Activated CD8-positive, alpha-beta memory T cell treated with anti-CD3 and anti-CD28 coated beads, Interleukin-2, amount 50 U/mL, for 4 hours (primary cell): ENCODE measurements at regions not wholly inside any gene's neighbourhood (a gene's known extent, or its start where the extent isn't known, plus 50 kb on each side); places are given as distances from the start of the nearest gene placed in this dataset.
"Not testable (repeated sequence)": the region's sequence is repeated elsewhere in the genome, so short reads cannot be mapped to it uniquely, and the experiment has no call there.

Experiments
- DNase-seq: peaks from one replicate; pipeline ENCODE4 v3.0.0-alpha.2; 2020

DNA sequence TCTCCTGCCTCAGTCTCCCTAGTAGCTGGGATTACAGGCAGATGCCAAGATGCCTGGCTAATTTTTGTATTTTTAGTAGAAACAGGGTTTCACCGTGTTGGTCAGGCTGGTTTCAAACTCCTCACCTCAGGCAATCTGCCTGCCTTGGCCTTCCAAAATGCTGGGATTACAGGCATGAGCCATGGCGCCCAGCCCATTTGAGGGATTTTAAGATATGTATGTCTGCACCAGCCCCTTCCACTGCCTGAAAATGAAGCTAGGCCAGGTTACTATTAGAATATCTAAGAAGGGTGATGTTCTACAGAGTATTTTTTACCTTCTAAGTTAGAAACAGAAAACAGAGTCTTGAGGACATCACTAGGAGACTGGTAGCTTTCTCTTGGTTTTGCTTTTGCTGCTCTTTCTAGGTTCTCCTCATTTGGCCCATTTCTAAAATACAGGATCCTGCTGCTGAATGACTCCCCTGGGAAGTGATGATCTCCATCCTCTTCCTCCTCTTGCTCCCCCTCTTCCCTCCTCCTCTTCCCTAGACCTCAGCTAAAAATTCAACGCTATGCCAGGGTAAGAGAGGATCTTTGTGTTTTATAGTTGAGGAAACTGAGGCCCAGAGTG lies 118.5 kb downstream of the MYCN start:
- no peak for DNase-seq

DNA sequence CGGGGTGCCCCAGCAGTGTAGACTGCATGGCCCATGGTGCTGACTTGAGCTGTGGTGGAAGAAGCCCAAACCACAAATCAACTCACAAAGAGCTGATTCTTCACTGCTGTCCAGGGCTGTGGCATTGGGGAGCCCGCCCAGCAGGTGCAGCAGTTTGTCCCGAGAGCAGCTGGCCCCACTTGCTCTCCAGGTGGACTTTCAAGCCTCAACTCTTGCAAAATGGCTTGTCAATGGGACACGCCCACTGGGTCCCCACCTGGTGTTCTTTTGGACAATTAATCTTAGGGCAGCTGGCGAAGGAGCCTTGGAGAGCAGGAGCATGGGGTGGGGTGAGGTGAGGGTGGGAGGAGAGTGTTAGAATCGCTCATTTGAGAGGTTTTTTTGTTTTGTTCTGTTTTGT lies 117.9 kb downstream of the MYCN start:
- no peak for DNase-seq

GRCh38 chr2:16057661-16058060 lies 117.3 kb downstream of the MYCN start:
- DNase-seq: no peak

DNA sequence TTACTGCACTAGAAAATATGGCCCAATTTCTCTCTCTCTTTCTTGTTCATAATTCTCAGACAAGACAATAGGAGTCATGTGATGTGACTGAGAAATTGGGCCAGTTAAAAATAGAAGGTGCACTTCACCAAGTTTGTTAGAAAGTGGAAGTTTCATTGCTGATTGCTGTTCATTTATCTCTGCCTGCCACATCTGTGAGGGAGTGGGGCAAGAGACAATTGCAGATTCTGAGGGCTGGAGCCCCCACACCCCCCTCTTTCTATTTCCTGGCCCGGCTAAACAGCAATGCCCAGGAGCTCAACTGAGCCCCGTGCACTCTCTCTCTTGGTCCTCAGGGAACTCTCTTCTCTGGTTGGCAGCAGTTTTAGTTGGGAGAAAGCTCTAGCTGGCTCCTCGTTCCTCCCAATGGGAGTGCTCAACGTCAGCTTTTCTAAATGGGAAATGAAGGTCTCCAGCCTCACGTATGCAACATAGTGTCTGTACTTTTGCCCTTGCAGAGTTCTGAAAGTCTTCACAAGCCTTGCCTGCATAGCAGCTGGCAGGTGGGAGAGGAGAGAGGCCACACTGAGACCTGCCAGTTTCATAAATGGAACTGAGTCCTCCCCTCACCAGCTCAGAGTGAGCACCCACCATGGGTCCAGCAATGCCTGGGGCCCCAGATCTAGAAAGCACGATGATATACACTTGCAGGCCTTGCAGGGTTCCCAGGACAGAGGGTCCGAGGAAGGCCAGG lies 115.7 kb downstream of the MYCN start:
- DNase-seq: no peak

GRCh38 chr2:16053437-16054257 lies 113.3 kb downstream of the MYCN start:
- no peak for DNase-seq

GRCh38 chr2:16052571-16053052 lies 112.3 kb downstream of the MYCN start:
- DNase-seq: not testable (repeated sequence)

GRCh38 chr2:16051841-16052564 lies 111.7 kb downstream of the MYCN start:
- no peak for DNase-seq

DNA sequence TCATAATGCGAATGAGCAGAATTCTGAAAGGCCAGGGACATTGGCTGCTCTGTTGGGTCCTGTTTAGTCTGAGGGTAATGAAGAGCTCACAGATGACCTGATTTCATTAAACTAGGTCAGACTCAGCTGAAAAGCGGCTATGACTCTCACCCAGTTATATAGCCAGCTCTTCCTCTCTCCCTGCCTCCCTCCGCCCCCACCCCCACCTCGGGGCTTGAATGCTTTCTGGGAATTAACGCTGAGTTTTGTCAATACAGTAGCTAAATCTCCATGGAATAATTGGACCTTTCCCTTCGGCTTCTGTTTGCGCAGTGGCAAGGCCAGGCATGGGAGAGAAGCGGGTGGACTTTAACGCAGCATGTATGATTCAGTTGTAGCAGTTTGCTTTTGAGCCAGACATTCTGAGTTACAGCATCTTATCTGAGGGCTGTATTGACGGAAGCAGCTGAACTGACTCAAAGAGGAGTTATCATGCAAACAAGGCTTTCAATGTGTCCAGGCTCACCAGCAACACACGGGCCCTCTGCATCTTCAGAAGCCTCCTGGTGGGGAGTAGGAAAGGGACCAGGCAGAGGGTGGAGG lies 110.6 kb downstream of the MYCN start:
- DNase-seq: no peak

DNA sequence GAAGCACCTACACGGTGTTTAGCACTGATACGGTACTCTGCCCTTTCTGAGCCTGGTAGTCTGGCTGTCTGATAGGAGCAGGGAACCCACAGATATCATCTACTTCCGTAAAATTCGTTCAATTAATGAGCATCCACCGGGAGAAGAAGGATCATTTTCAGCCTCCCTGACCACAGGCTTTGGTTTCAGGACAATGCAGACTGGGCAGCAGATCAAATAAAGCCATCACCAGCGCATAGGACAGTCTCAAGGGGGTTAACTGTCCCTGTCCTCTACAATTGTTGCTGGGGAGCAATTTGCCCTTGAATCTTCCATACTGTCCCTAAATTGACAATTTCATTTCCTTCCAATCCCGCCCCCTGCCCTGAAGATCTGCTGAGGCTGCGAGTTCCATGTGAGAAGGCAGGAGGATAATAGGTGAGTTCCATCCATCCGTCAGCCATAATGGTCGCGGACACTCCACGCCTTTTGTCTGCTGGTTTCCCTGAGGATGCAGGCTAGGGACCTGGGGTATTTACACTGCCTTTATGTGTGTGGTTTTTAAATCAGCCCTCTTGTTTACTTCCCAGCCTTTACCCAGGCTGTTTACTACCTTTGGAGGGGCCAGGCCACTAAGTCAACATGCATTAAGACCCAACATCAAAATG lies 110.0 kb downstream of the MYCN start:
- DNase-seq: no peak

GRCh38 chr2:16049406-16049805 lies 109.1 kb downstream of the MYCN start:
- no peak for DNase-seq

DNA sequence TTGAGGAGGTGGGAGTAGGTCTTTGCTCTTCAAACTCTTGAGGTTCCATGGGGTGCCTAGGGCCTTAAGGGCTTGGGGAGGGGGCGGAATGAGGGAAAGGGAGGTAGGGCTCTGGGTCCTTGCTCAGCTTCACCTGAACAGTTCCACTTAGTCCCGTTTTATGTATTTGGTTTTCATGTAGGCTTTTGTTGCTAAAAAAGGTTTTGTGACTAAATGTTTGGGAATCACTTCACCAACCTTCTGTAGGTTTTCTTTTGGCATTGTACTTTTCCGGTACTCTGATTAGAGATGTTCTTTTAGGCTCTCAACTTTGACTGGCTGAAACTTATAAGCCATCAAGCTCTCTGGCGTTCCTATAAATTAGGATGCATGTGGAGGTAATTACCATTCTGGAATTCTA lies 108.1 kb downstream of the MYCN start:
- DNase-seq: no peak

GRCh38 chr2:16047701-16048100 lies 107.4 kb downstream of the MYCN start:
- DNase-seq: no peak

- no peak for DNase-seq
These were observed 106.3 kb downstream of the MYCN start for GRCh38 chr2:16046649-16047048.

DNA sequence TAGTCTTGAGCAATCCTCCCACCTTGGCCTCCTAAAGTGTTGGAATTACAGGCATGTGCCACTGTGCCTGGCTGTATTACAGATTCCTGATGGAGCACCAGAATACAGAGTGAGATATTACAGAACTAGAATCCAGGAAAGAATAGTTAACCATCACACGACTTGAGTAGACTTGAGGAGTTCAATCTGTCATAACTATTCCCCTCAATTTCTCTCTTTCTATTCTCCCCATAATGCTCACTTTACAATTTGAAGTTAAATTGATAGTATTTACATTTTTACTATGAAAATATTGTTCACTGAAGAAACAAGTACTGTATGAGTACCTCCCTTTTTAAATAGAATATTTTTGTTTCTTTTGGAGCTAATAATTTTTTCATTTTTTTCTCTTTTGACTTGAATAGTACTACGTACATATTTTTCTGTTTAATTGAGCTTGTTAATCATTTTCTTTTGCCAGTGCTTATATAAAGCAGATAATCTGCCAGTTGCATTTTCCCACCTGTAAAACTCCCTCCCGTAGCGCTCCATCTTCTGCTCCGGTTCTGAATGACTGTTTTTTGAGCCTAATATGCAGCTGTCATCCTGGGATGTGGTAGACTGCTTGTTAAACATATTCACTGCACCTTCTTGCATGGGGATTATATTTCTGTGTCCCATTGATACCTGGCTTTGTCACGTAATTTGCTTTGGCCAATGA lies 105.5 kb downstream of the MYCN start:
- no peak for DNase-seq

GRCh38 chr2:16044946-16045456 lies 104.7 kb downstream of the MYCN start:
- DNase-seq: no peak

DNA sequence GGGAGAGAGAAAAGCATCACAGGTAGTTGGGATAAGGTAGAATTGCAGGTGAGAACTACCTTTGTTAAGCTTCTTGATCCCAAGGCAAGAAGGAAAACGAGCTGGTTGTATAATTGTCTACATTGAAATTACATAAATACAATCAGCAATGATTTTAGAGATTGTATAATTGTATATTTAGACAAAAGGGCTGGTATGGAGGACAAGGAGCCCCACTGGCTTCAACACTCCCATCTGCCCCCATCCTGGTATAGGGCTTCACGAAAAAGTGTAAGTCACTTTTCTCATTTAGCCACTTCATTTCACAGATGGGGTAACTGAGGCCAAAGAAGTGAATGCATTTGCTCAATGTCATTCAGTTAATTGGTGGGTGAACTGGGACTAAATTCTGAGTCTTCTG lies 103.3 kb downstream of the MYCN start:
- DNase-seq: no peak

DNA sequence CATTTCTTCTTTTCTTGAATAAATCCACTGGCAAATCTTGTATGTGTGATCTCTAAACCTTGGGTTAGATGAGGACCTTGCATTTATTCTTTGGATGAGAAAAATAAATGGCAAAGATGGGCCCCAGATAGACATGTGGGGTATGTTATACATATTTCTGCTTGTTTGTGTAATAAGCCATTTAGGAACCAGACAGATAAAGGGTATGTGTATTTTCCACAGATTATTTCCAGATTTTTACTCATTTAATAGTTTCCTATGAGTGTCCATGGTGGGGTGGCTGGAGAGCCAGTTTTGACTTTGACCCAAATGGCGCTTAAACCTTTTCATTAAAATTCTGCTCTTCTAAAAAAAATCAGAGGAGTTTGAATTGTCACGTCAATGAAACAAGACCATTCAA lies 102.8 kb downstream of the MYCN start:
- no peak for DNase-seq

- DNase-seq: no peak
These were observed 101.9 kb downstream of the MYCN start for GRCh38 chr2:16042201-16042700.

- no peak for DNase-seq
These were observed 100.1 kb downstream of the MYCN start for GRCh38 chr2:16040271-16041010.

GRCh38 chr2:16039823-16040222 lies 99.5 kb downstream of the MYCN start:
- no peak for DNase-seq
